ENCODE measurements at regions not wholly inside any gene's neighbourhood (a gene's known extent, or its start where the extent isn't known, plus 50 kb on each side); places are given as distances from the start of the nearest gene placed in this dataset.
"Not testable (repeated sequence)": the region's sequence is repeated elsewhere in the genome, so short reads cannot be mapped to it uniquely, and the experiment has no call there.

- DNase-seq = no peak
Observed at GRCh38 chr6:164049517-164049988, 635.0 kb downstream of the QKI start.

- DNase-seq = no peak
Observed at GRCh38 chr6:164048840-164049516, 634.5 kb downstream of the QKI start.

DNA sequence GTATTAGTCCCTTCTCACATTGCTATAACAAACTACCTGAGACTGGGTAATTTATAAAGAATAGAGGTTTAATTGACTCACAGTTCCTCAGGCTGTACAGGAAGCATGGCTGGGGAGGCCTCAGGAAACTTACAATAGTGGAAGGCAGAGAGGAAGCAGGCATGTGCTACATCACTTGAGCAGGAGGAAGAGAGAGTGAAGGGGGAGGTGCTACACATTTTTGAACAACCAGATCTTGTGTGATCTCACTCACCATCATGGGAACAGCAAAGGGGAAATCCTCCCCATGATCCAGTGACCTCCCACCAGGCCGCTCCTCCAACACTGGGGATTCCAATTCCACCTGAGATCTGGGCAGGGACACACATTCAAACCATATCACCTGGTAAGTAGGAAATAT lies 630.6 kb downstream of the QKI start:
- DNase-seq = no peak

- not testable (repeated sequence) for DNase-seq
Observed at GRCh38 chr6:164043656-164044055, 629.1 kb downstream of the QKI start.

- no peak for DNase-seq
Observed at GRCh38 chr6:164042212-164042611, 627.7 kb downstream of the QKI start.

DNA sequence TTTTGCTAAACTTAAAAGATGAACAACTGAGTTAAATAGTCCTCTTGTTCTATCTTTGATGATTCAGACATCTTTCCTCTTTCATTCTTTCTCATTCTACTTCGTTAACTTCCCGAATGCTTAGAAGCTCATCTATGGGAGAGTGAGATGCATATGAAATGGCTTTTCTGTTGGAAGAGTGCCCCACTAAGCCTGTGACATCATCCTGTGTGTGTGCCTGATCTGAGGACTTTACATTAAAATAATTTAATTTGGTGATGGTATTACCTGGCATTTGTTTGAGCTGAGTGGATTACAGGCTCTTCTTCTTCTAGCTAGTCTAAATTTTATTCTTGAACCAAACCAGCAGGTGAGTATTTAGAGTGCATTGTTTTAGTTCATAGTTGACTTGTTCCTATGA lies 626.5 kb downstream of the QKI start:
- no peak for DNase-seq

GRCh38 chr6:164039954-164040375 lies 625.4 kb downstream of the QKI start:
- no peak for DNase-seq

DNA sequence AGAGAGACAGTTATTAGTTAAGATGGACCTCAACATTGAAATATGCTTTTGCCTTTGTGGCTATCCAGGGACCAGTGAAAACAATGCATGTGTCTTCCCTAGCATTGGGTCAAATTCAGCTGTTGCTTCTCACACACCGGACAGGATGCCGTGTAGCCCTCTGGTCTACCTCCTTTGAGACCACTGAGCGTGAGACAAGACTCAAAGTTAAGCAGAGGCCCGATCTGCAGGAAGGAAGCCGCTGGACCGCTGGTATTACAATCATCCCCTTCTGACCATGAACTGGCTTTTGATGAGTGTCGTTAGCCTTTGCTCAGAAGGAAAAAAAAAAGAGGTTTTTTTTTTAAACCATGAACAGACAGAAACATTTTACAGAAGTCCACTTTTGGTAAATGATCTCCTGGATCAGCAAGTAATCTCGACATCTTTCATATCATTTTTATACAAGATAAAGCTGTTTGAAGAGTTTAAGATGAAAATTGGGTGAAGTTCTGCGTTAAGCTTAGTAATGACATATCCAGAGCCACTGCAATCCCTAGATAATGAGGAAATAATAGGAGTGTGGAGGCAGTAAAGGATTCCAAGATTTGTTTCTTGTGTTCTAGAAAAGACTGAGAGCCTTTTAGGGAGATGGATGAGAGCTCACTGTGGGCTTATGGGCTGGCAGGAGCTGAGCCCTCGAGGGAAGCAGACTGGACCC lies 622.8 kb downstream of the QKI start:
- DNase-seq = no peak

DNA sequence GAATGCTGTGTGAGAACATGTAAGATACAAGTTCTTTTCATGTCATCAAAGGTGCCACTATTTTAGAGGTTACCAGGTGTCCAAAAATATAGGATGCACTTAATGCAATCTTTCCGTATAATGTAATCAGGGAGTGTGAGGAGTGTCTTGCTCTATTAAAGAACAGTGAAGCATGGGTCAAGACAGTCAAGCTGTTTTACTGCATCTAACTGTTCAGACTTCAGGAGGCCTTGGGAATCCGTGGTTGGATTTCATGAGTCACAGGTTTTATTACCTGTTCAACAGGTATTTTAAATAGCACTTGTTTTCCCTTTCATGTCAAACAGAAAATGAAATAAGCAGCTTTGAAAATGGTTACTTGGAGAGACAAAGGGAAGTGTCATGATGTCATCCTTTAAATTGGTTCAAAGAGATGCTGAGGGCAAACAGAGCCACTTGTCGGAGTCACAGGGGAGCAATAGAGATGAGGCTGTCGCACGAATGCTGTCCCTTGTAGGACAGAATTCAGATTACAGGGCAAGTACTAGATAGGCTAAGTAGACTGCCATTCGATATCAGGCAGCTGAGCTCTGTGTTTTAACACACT lies 621.5 kb downstream of the QKI start:
- DNase-seq = no peak

DNA sequence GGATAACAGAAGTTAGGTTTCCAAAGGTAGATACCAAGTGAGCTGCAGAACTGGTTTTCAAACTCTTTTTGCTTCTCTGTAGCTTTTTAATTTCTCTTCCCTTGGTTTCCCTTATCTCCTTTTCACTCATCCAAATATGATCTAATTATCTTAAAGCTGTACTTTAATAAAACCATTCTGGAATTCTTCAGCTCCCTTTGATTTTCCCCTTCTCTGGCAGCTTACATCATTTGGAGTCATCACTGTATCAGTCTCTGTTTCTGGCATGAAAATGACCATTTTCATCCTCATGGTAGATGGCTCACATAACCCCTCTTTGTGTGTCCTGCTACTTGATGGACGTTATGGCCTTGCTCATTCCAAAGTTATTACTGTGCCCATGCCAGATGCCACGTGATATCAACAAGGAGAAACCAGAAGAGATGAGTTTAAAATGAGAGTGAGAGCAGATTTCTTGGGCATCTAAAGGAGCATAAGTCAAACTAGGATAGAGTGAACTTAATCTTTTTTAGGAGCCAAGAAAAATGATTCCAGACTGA lies 620.2 kb downstream of the QKI start:
- no peak for DNase-seq

GRCh38 chr6:164025180-164025579 lies 610.7 kb downstream of the QKI start:
- no peak for DNase-seq

DNA sequence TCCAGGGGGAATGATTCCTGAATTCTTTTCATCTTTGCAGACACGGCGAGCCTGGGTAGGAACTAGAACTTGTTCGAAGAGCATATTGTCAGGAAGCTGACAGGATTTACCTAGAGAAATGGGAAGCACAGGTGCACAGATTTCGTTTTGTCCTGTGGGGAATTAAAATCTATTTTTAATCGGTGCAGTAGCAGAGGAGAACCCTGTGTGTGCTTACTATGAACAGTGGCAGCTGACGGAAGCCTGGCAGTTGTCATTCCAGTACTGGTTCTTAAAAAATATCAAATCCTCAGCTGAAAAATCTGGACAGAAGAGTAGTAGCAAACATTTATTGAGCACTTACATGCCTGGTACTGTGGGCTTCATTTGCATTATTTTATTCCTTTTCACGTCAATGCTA lies 609.0 kb downstream of the QKI start:
- no peak for DNase-seq

- no peak for DNase-seq
Observed at GRCh38 chr6:164022632-164023031, 608.1 kb downstream of the QKI start.

GRCh38 chr6:164021589-164022250 lies 607.2 kb downstream of the QKI start:
- DNase-seq = no peak

- no peak for DNase-seq
Observed at GRCh38 chr6:164020142-164020541, 605.6 kb downstream of the QKI start.

- DNase-seq = no peak
Observed at GRCh38 chr6:164018133-164018532, 603.6 kb downstream of the QKI start.

GRCh38 chr6:164016056-164016455 lies 601.5 kb downstream of the QKI start:
- no peak for DNase-seq

GRCh38 chr6:164015088-164015484 lies 600.6 kb downstream of the QKI start:
- no peak for DNase-seq

GRCh38 chr6:164014346-164015087 lies 600.0 kb downstream of the QKI start:
- DNase-seq = no peak

- no peak for DNase-seq
Observed at GRCh38 chr6:164013480-164014208, 599.1 kb downstream of the QKI start.

- no peak for DNase-seq
Observed at GRCh38 chr6:164011321-164011720, 596.8 kb downstream of the QKI start.
